ENCODE measurements at regions not wholly inside any gene's neighbourhood (a gene's known extent, or its start where the extent isn't known, plus 50 kb on each side); places are given as distances from the start of the nearest gene placed in this dataset.

DNA sequence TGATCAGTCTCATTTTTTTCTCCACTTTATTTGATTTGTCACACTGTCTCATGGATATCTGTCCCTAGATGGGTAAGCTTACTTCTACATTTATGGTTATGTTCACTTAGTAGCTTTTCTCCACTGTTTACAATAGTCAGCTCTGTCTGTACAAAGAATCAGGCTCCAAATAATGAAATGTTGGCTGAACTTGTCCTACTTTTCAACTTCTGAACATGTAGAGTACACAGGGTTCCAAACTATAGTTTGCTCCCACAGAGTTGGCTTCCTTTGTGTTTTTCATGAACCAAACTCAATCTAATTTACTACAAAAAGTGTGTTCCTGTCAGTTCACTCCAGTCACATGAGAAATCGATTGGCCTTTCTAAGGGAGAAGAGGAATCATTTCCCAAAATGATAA lies 175.0 kb downstream of the CCDC71L start:
- Histone ChIP-seq H3K27me3 (ENCODE audit: insufficient read depth, low read depth) (no peaks in the 10 kb centered on the region), H3K27ac (no peak overlapping the region), H3K4me1 (ENCODE audit: low read depth, poor library complexity, severe bottlenecking) (no peaks in the 10 kb centered on the region), H3K9ac (no peak overlapping the region), H3K36me3 (ENCODE audit: insufficient read depth) (no peaks in the 10 kb centered on the region), H3K4me3 (IDR thresholded peaks at IDR 0.05; ENCODE audit: insufficient read depth, low read depth, low read length) (no peak overlapping the region), H4K20me1 (ENCODE audit: insufficient read depth) (no peaks in the 10 kb centered on the region), H2AFZ (ENCODE audit: low read depth) (no peak overlapping the region), H3K79me2 (ENCODE audit: insufficient read depth, low read depth) (no peaks in the 10 kb centered on the region), H3K4me2 (no peak overlapping the region)
- TF ChIP-seq, protein P1, sequence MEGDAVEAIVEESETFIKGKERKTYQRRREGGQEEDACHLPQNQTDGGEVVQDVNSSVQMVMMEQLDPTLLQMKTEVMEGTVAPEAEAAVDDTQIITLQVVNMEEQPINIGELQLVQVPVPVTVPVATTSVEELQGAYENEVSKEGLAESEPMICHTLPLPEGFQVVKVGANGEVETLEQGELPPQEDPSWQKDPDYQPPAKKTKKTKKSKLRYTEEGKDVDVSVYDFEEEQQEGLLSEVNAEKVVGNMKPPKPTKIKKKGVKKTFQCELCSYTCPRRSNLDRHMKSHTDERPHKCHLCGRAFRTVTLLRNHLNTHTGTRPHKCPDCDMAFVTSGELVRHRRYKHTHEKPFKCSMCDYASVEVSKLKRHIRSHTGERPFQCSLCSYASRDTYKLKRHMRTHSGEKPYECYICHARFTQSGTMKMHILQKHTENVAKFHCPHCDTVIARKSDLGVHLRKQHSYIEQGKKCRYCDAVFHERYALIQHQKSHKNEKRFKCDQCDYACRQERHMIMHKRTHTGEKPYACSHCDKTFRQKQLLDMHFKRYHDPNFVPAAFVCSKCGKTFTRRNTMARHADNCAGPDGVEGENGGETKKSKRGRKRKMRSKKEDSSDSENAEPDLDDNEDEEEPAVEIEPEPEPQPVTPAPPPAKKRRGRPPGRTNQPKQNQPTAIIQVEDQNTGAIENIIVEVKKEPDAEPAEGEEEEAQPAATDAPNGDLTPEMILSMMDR (conservative IDR thresholded peaks at IDR 0.05; ENCODE audit: low read depth, low read length) = no peak

DNA sequence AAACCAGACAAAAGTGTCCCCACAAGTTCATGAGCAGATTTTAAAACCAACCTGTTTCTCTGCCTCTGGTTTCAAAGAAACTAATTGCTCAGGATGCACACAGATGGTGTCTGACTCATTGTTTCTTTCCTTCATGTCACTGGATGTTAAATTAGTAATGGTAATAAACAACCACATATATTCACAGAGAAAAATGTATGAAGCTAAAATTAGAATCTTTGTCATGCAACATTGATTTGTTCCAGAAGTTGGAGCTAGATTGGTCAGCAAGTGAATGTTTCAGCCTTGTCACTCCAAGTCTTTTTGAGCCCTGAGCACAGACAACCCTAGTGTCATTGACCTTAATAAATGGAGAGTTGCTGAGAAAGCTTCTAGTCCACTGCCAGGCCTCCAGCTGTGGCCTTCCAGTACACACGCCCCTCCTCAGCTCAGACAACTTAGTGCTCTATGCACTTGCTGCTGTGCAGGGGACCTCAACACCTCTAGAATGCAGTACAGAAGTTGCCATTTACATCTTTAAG lies 175.9 kb downstream of the CCDC71L start:
- H3K4me2 ChIP-seq = no peak overlapping the region
- no peak overlapping the region for H3K27ac ChIP-seq
- H3K27me3 ChIP-seq (ENCODE audit: insufficient read depth, low read depth) = no peaks in the 10 kb centered on the region
- H2AFZ ChIP-seq (ENCODE audit: low read depth) = no peak overlapping the region
- no peaks in the 10 kb centered on the region for H3K4me1 ChIP-seq (ENCODE audit: low read depth, poor library complexity, severe bottlenecking)
- no peak overlapping the region for H3K4me3 ChIP-seq (IDR thresholded peaks at IDR 0.05; ENCODE audit: insufficient read depth, low read depth, low read length)
- H3K36me3 ChIP-seq (ENCODE audit: insufficient read depth) = no peaks in the 10 kb centered on the region
- TF ChIP-seq, protein P1 (conservative IDR thresholded peaks at IDR 0.05; ENCODE audit: low read depth, low read length) = no peak
- H3K79me2 ChIP-seq (ENCODE audit: insufficient read depth, low read depth) = no peaks in the 10 kb centered on the region
- H4K20me1 ChIP-seq (ENCODE audit: insufficient read depth) = no peaks in the 10 kb centered on the region
- no peak overlapping the region for H3K9ac ChIP-seq

DNA sequence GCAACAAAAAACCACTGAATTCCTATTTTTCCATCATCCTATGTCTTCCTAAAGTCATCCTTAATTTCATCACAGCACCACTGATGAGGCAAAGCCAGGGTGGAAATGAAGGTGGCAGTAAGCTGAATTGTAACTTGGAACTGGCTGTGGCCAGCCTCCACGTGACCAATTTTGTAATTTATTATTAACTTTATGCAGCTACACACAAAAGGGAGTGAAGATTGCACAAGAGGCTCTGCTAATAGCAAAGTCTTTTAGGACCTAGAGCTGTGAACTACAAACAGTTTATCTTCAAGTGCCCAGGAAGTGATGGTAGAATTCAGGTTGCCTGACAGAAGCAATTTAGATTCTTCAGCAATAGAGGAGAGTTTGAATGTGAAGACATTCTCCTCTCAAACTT lies 176.4 kb downstream of the CCDC71L start:
- Histone ChIP-seq H3K4me3 (IDR thresholded peaks at IDR 0.05; ENCODE audit: insufficient read depth, low read depth, low read length) (no peak overlapping the region), H3K27ac (no peak overlapping the region), H3K27me3 (ENCODE audit: insufficient read depth, low read depth) (no peaks in the 10 kb centered on the region), H3K36me3 (ENCODE audit: insufficient read depth) (no peaks in the 10 kb centered on the region), H3K4me2 (no peak overlapping the region), H3K9ac (no peak overlapping the region), H3K79me2 (ENCODE audit: insufficient read depth, low read depth) (no peaks in the 10 kb centered on the region), H3K4me1 (ENCODE audit: low read depth, poor library complexity, severe bottlenecking) (no peaks in the 10 kb centered on the region), H2AFZ (ENCODE audit: low read depth) (no peak overlapping the region), H4K20me1 (ENCODE audit: insufficient read depth) (no peaks in the 10 kb centered on the region)
- TF ChIP-seq, protein P1 (conservative IDR thresholded peaks at IDR 0.05; ENCODE audit: low read depth, low read length) = no peak

DNA sequence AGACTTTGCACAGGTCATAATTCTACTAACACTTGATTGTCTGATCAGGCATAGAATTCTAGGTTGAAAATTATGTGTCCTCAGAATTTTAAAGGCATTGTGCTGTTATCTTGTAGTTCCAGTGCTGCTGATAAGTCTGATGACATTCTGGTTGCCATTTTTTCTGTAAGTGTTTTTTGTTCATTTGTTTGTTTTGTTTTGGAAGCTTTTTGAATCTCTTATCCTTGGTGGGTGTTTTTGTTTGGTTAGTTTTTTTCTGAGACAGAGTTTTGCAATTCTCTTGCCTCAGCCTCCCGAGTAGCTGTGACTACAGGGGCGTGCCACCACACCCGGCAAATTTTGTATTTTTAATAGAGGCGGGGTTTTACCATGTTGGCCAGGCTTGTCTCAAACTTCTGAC lies 178.9 kb downstream of the CCDC71L start:
- Histone ChIP-seq H4K20me1 (ENCODE audit: insufficient read depth) (no peaks in the 10 kb centered on the region), H3K4me3 (IDR thresholded peaks at IDR 0.05; ENCODE audit: insufficient read depth, low read depth, low read length) (no peak overlapping the region), H3K4me2 (no peak overlapping the region), H3K36me3 (ENCODE audit: insufficient read depth) (no peaks in the 10 kb centered on the region), H3K79me2 (ENCODE audit: insufficient read depth, low read depth) (no peaks in the 10 kb centered on the region), H3K27me3 (ENCODE audit: insufficient read depth, low read depth) (no peaks in the 10 kb centered on the region), H3K27ac (no peak overlapping the region), H2AFZ (ENCODE audit: low read depth) (no peak overlapping the region), H3K9ac (no peak overlapping the region), H3K4me1 (ENCODE audit: low read depth, poor library complexity, severe bottlenecking) (no peaks in the 10 kb centered on the region)
- TF ChIP-seq, protein P1 (conservative IDR thresholded peaks at IDR 0.05; ENCODE audit: low read depth, low read length) = no peak
